ENCODE measurements at regions not wholly inside any gene's neighbourhood (a gene's known extent, or its start where the extent isn't known, plus 50 kb on each side); places are given as distances from the start of the nearest gene placed in this dataset.

GRCh38 chr4:124133753-124134152 is 578.8 kb downstream of the ANKRD50 start:
- Histone ChIP-seq H3K27ac (ENCODE audit: low read depth, low read length) (no peak overlapping the region), H2AFZ (ENCODE audit: low read length, unreplicated experiment) (no peak overlapping the region), H3K27me3 (ENCODE audit: insufficient read depth, low read length) (no peaks in the 10 kb centered on the region)

GRCh38 chr4:124135409-124135813 is 577.1 kb downstream of the ANKRD50 start:
- Histone ChIP-seq H3K36me3 (ENCODE audit: insufficient read depth, low read length) (no peaks in the 10 kb centered on the region), H3K4me3 (ENCODE audit: low read depth, low read length) (no peak overlapping the region), H3K27me3 (ENCODE audit: insufficient read depth, low read length) (no peaks in the 10 kb centered on the region), H3K4me1 (ENCODE audit: control insufficient read depth, insufficient read depth, low read length, unreplicated experiment) (no peaks in the 10 kb centered on the region), H3K27ac (ENCODE audit: low read depth, low read length) (no peak overlapping the region), H3K79me2 (ENCODE audit: control insufficient read depth, insufficient read depth, low read length, unreplicated experiment) (no peaks in the 10 kb centered on the region), H2AFZ (ENCODE audit: low read length, unreplicated experiment) (no peak overlapping the region)

More at GRCh38 chr4:124133753-124134152, 578.8 kb downstream of the ANKRD50 start:
- H3K4me1 ChIP-seq (ENCODE audit: control insufficient read depth, insufficient read depth, low read length, unreplicated experiment), result no peaks in the 10 kb centered on the region
- H3K36me3 ChIP-seq (ENCODE audit: insufficient read depth, low read length), result no peaks in the 10 kb centered on the region
- H3K4me3 ChIP-seq (ENCODE audit: low read depth, low read length), result no peak overlapping the region
- no peaks in the 10 kb centered on the region for H3K79me2 ChIP-seq (ENCODE audit: control insufficient read depth, insufficient read depth, low read length, unreplicated experiment)

GRCh38 chr4:124139044-124139443 is 573.5 kb downstream of the ANKRD50 start:
- Histone ChIP-seq H3K27me3 (ENCODE audit: insufficient read depth, low read length) (no peaks in the 10 kb centered on the region), H3K79me2 (ENCODE audit: control insufficient read depth, insufficient read depth, low read length, unreplicated experiment) (no peaks in the 10 kb centered on the region)

GRCh38 chr4:124143632-124144031 is 568.9 kb downstream of the ANKRD50 start:
- Histone ChIP-seq H3K27ac (ENCODE audit: low read depth, low read length) (no peak overlapping the region), H3K36me3 (ENCODE audit: insufficient read depth, low read length) (no peaks in the 10 kb centered on the region), H3K79me2 (ENCODE audit: control insufficient read depth, insufficient read depth, low read length, unreplicated experiment) (no peaks in the 10 kb centered on the region), H3K27me3 (ENCODE audit: insufficient read depth, low read length) (no peaks in the 10 kb centered on the region), H3K4me3 (ENCODE audit: low read depth, low read length) (no peak overlapping the region), H3K4me1 (ENCODE audit: control insufficient read depth, insufficient read depth, low read length, unreplicated experiment) (peaks cover 4% of the 10 kb centered on the region), H2AFZ (ENCODE audit: low read length, unreplicated experiment) (no peak overlapping the region)

More at GRCh38 chr4:124139044-124139443, 573.5 kb downstream of the ANKRD50 start:
- no peak overlapping the region for H2AFZ ChIP-seq (ENCODE audit: low read length, unreplicated experiment)
- no peaks in the 10 kb centered on the region for H3K36me3 ChIP-seq (ENCODE audit: insufficient read depth, low read length)
- peaks cover 1% of the 10 kb centered on the region for H3K4me1 ChIP-seq (ENCODE audit: control insufficient read depth, insufficient read depth, low read length, unreplicated experiment)
- no peak overlapping the region for H3K27ac ChIP-seq (ENCODE audit: low read depth, low read length)
- no peak overlapping the region for H3K4me3 ChIP-seq (ENCODE audit: low read depth, low read length)

GRCh38 chr4:124144238-124144654 is 568.3 kb downstream of the ANKRD50 start:
- peaks cover 4% of the 10 kb centered on the region for H3K4me1 ChIP-seq (ENCODE audit: control insufficient read depth, insufficient read depth, low read length, unreplicated experiment)
- H3K4me3 ChIP-seq (ENCODE audit: low read depth, low read length), result peak overlapping the region; percentile 15; the same call in 1 of the 2 replicates
- no peaks in the 10 kb centered on the region for H3K36me3 ChIP-seq (ENCODE audit: insufficient read depth, low read length)
- H3K27me3 ChIP-seq (ENCODE audit: insufficient read depth, low read length), result no peaks in the 10 kb centered on the region
- no peak overlapping the region for H3K27ac ChIP-seq (ENCODE audit: low read depth, low read length)
- H3K79me2 ChIP-seq (ENCODE audit: control insufficient read depth, insufficient read depth, low read length, unreplicated experiment), result no peaks in the 10 kb centered on the region
- H2AFZ ChIP-seq (ENCODE audit: low read length, unreplicated experiment), result peak overlapping the region; percentile 65

- H3K36me3 ChIP-seq (ENCODE audit: insufficient read depth, low read length), result no peaks in the 10 kb centered on the region
- H3K4me3 ChIP-seq (ENCODE audit: low read depth, low read length), result no peak overlapping the region
- no peaks in the 10 kb centered on the region for H3K79me2 ChIP-seq (ENCODE audit: control insufficient read depth, insufficient read depth, low read length, unreplicated experiment)
- no peak overlapping the region for H2AFZ ChIP-seq (ENCODE audit: low read length, unreplicated experiment)
- H3K27me3 ChIP-seq (ENCODE audit: insufficient read depth, low read length), result no peaks in the 10 kb centered on the region
- H3K27ac ChIP-seq (ENCODE audit: low read depth, low read length), result no peak overlapping the region
- H3K4me1 ChIP-seq (ENCODE audit: control insufficient read depth, insufficient read depth, low read length, unreplicated experiment), result peaks cover 4% of the 10 kb centered on the region
These were observed 566.5 kb downstream of the ANKRD50 start for GRCh38 chr4:124146068-124146467.

- Histone ChIP-seq H3K27ac (ENCODE audit: low read depth, low read length) (no peak overlapping the region), H3K36me3 (ENCODE audit: insufficient read depth, low read length) (no peaks in the 10 kb centered on the region), H2AFZ (ENCODE audit: low read length, unreplicated experiment) (no peak overlapping the region)
These were observed 561.5 kb downstream of the ANKRD50 start for GRCh38 chr4:124151031-124151430.

GRCh38 chr4:124152132-124152531 is 560.4 kb downstream of the ANKRD50 start:
- H3K36me3 ChIP-seq (ENCODE audit: insufficient read depth, low read length), result no peaks in the 10 kb centered on the region
- H3K4me1 ChIP-seq (ENCODE audit: control insufficient read depth, insufficient read depth, low read length, unreplicated experiment), result no peaks in the 10 kb centered on the region
- H3K27me3 ChIP-seq (ENCODE audit: insufficient read depth, low read length), result no peaks in the 10 kb centered on the region
- no peak overlapping the region for H3K27ac ChIP-seq (ENCODE audit: low read depth, low read length)
- no peak overlapping the region for H2AFZ ChIP-seq (ENCODE audit: low read length, unreplicated experiment)
- no peaks in the 10 kb centered on the region for H3K79me2 ChIP-seq (ENCODE audit: control insufficient read depth, insufficient read depth, low read length, unreplicated experiment)
- H3K4me3 ChIP-seq (ENCODE audit: low read depth, low read length), result no peak overlapping the region

More at GRCh38 chr4:124151031-124151430, 561.5 kb downstream of the ANKRD50 start:
- Histone ChIP-seq H3K27me3 (ENCODE audit: insufficient read depth, low read length) (no peaks in the 10 kb centered on the region), H3K79me2 (ENCODE audit: control insufficient read depth, insufficient read depth, low read length, unreplicated experiment) (no peaks in the 10 kb centered on the region), H3K4me3 (ENCODE audit: low read depth, low read length) (no peak overlapping the region), H3K4me1 (ENCODE audit: control insufficient read depth, insufficient read depth, low read length, unreplicated experiment) (no peaks in the 10 kb centered on the region)

GRCh38 chr4:124155239-124155638 is 557.3 kb downstream of the ANKRD50 start:
- no peak overlapping the region for H3K27ac ChIP-seq (ENCODE audit: low read depth, low read length)
- H3K4me1 ChIP-seq (ENCODE audit: control insufficient read depth, insufficient read depth, low read length, unreplicated experiment), result no peaks in the 10 kb centered on the region
- H3K4me3 ChIP-seq (ENCODE audit: low read depth, low read length), result no peak overlapping the region
- H2AFZ ChIP-seq (ENCODE audit: low read length, unreplicated experiment), result no peak overlapping the region
- no peaks in the 10 kb centered on the region for H3K79me2 ChIP-seq (ENCODE audit: control insufficient read depth, insufficient read depth, low read length, unreplicated experiment)
- H3K27me3 ChIP-seq (ENCODE audit: insufficient read depth, low read length), result no peaks in the 10 kb centered on the region
- no peaks in the 10 kb centered on the region; the same call in 1 of the 2 replicates for H3K36me3 ChIP-seq (ENCODE audit: insufficient read depth, low read length)

GRCh38 chr4:124157396-124158083 is 555.0 kb downstream of the ANKRD50 start:
- Histone ChIP-seq H3K27ac (ENCODE audit: low read depth, low read length) (no peak overlapping the region), H3K27me3 (ENCODE audit: insufficient read depth, low read length) (no peaks in the 10 kb centered on the region), H3K79me2 (ENCODE audit: control insufficient read depth, insufficient read depth, low read length, unreplicated experiment) (no peaks in the 10 kb centered on the region), H2AFZ (ENCODE audit: low read length, unreplicated experiment) (no peak overlapping the region), H3K4me1 (ENCODE audit: control insufficient read depth, insufficient read depth, low read length, unreplicated experiment) (no peaks in the 10 kb centered on the region), H3K4me3 (ENCODE audit: low read depth, low read length) (no peak overlapping the region), H3K36me3 (ENCODE audit: insufficient read depth, low read length) (no peaks in the 10 kb centered on the region; the same call in 1 of the 2 replicates)

GRCh38 chr4:124163401-124163800 is 549.1 kb downstream of the ANKRD50 start:
- no peak overlapping the region for H3K27ac ChIP-seq (ENCODE audit: low read depth, low read length)
- H3K4me3 ChIP-seq (ENCODE audit: low read depth, low read length), result no peak overlapping the region
- H3K36me3 ChIP-seq (ENCODE audit: insufficient read depth, low read length), result no peaks in the 10 kb centered on the region; the same call in 1 of the 2 replicates
- H2AFZ ChIP-seq (ENCODE audit: low read length, unreplicated experiment), result no peak overlapping the region
- no peaks in the 10 kb centered on the region for H3K79me2 ChIP-seq (ENCODE audit: control insufficient read depth, insufficient read depth, low read length, unreplicated experiment)
- H3K4me1 ChIP-seq (ENCODE audit: control insufficient read depth, insufficient read depth, low read length, unreplicated experiment), result no peaks in the 10 kb centered on the region
- no peaks in the 10 kb centered on the region for H3K27me3 ChIP-seq (ENCODE audit: insufficient read depth, low read length)
